ENCODE measurements at regions not wholly inside any gene's neighbourhood (a gene's known extent, or its start where the extent isn't known, plus 50 kb on each side); places are given as distances from the start of the nearest gene placed in this dataset.

- DNase-seq (no peak), ATAC-seq (ENCODE audit: low read depth in 2 of 2) (no peak)
- Mint-ChIP-seq H3K4me1 (no peaks in the 10 kb centered on the region), H3K27ac (no peak overlapping the region), H3K27me3 (peaks cover 19 to 21% (median 21%) of the 10 kb centered on the region in 3 donors), H3K4me3 (no peak overlapping the region), H3K36me3 (no peaks in the 10 kb centered on the region), H3K9me3 (peaks cover 0 to 3% (median 0%) of the 10 kb centered on the region in 7 donors)
These were observed 103.6 kb upstream of the SERPINE2 start for GRCh38 chr2:224142397-224143312.

GRCh38 chr2:224141304-224141703, 102.2 kb upstream of the SERPINE2 start:
- no peak for ATAC-seq (ENCODE audit: low read depth in 2 of 2)
- no peak for DNase-seq

GRCh38 chr2:224137208-224137607, 98.1 kb upstream of the SERPINE2 start:
- Mint-ChIP-seq H3K27me3 (peaks cover 25 to 42% (median 26%) of the 10 kb centered on the region in 3 donors), H3K4me1 (no peaks in the 10 kb centered on the region), H3K27ac (no peak overlapping the region), H3K36me3 (no peaks in the 10 kb centered on the region), H3K9me3 (peaks cover 0 to 3% (median 0%) of the 10 kb centered on the region in 7 donors), H3K4me3 (no peak overlapping the region)
- no peak for ATAC-seq (ENCODE audit: low read depth in 2 of 2)
- no peak for DNase-seq

More at GRCh38 chr2:224141304-224141703, 102.2 kb upstream of the SERPINE2 start:
- no peak overlapping the region for H3K4me3 Mint-ChIP-seq
- H3K4me1 Mint-ChIP-seq = no peaks in the 10 kb centered on the region
- no peaks in the 10 kb centered on the region for H3K36me3 Mint-ChIP-seq
- H3K27ac Mint-ChIP-seq = no peak overlapping the region
- peaks cover 0 to 3% (median 0%) of the 10 kb centered on the region in 7 donors for H3K9me3 Mint-ChIP-seq
- H3K27me3 Mint-ChIP-seq = peaks cover 13 to 21% (median 18%) of the 10 kb centered on the region in 3 donors

GRCh38 chr2:224136396-224136795, 97.3 kb upstream of the SERPINE2 start:
- H3K36me3 Mint-ChIP-seq = no peaks in the 10 kb centered on the region
- H3K27ac Mint-ChIP-seq = no peak overlapping the region
- H3K4me1 Mint-ChIP-seq = no peaks in the 10 kb centered on the region
- ATAC-seq (ENCODE audit: low read depth in 2 of 2) = no peak
- H3K27me3 Mint-ChIP-seq = peaks cover 27 to 42% (median 32%) of the 10 kb centered on the region in 3 donors
- DNase-seq = no peak
- peaks cover 0 to 3% (median 0%) of the 10 kb centered on the region in 7 donors for H3K9me3 Mint-ChIP-seq
- no peak overlapping the region for H3K4me3 Mint-ChIP-seq

GRCh38 chr2:224135881-224136280, 96.8 kb upstream of the SERPINE2 start:
- no peak for ATAC-seq (ENCODE audit: low read depth in 2 of 2)
- peaks cover 27 to 42% (median 34%) of the 10 kb centered on the region in 3 donors for H3K27me3 Mint-ChIP-seq
- no peaks in the 10 kb centered on the region for H3K4me1 Mint-ChIP-seq
- H3K9me3 Mint-ChIP-seq = peaks cover 0 to 3% (median 0%) of the 10 kb centered on the region in 7 donors
- no peak overlapping the region for H3K4me3 Mint-ChIP-seq
- H3K27ac Mint-ChIP-seq = peak overlapping the region in 1 of 6 donors; percentile 81
- H3K36me3 Mint-ChIP-seq = no peaks in the 10 kb centered on the region
- no peak for DNase-seq

- no peak for DNase-seq
- H3K4me3 Mint-ChIP-seq = no peak overlapping the region
- ATAC-seq (ENCODE audit: low read depth in 2 of 2) = no peak
- H3K36me3 Mint-ChIP-seq = no peaks in the 10 kb centered on the region
- H3K27me3 Mint-ChIP-seq = peaks cover 26 to 37% (median 34%) of the 10 kb centered on the region in 3 donors
- H3K9me3 Mint-ChIP-seq = peaks cover 0 to 3% (median 0%) of the 10 kb centered on the region in 7 donors
- no peaks in the 10 kb centered on the region for H3K4me1 Mint-ChIP-seq
- H3K27ac Mint-ChIP-seq = no peak overlapping the region
These were observed 95.1 kb upstream of the SERPINE2 start for GRCh38 chr2:224134003-224134734.

- Mint-ChIP-seq H3K27me3 (peaks cover 30 to 32% (median 31%) of the 10 kb centered on the region in 3 donors), H3K4me3 (no peak overlapping the region), H3K4me1 (no peaks in the 10 kb centered on the region), H3K36me3 (no peaks in the 10 kb centered on the region), H3K27ac (no peak overlapping the region), H3K9me3 (peaks cover 0 to 2% (median 0%) of the 10 kb centered on the region in 7 donors)
- ATAC-seq (ENCODE audit: low read depth in 2 of 2) (no peak), DNase-seq (no peak)
These were observed 94.3 kb upstream of the SERPINE2 start for GRCh38 chr2:224133387-224133786.

- peaks cover 0 to 7% (median 0%) of the 10 kb centered on the region in 7 donors for H3K9me3 Mint-ChIP-seq
- no peak overlapping the region for H3K4me3 Mint-ChIP-seq
- H3K4me1 Mint-ChIP-seq = no peaks in the 10 kb centered on the region
- DNase-seq = no peak
- H3K27me3 Mint-ChIP-seq = peaks cover 15 to 38% (median 31%) of the 10 kb centered on the region in 3 donors
- ATAC-seq (ENCODE audit: low read depth in 2 of 2) = no peak
- peaks cover 0 to 4% of the 10 kb centered on the region in 2 donors for H3K36me3 Mint-ChIP-seq
- no peak overlapping the region for H3K27ac Mint-ChIP-seq
These were observed 88.9 kb upstream of the SERPINE2 start for GRCh38 chr2:224127871-224128501.

GRCh38 chr2:224126440-224126839, 87.4 kb upstream of the SERPINE2 start:
- Mint-ChIP-seq H3K27ac (no peak overlapping the region), H3K27me3 (peaks cover 8 to 28% (median 17%) of the 10 kb centered on the region in 3 donors), H3K4me3 (no peak overlapping the region), H3K36me3 (peaks cover 0 to 4% of the 10 kb centered on the region in 2 donors), H3K9me3 (peaks cover 0 to 7% (median 3%) of the 10 kb centered on the region in 7 donors), H3K4me1 (no peaks in the 10 kb centered on the region)
- DNase-seq (no peak), ATAC-seq (ENCODE audit: low read depth in 2 of 2) (no peak)

GRCh38 chr2:224126003-224126402, 86.9 kb upstream of the SERPINE2 start:
- Mint-ChIP-seq H3K9me3 (peaks cover 0 to 7% (median 5%) of the 10 kb centered on the region in 7 donors), H3K36me3 (peaks cover 0 to 4% of the 10 kb centered on the region in 2 donors), H3K27ac (no peak overlapping the region), H3K4me1 (no peaks in the 10 kb centered on the region), H3K4me3 (no peak overlapping the region), H3K27me3 (peaks cover 8 to 26% (median 17%) of the 10 kb centered on the region in 3 donors)
- DNase-seq (no peak), ATAC-seq (ENCODE audit: low read depth in 2 of 2) (no peak)

GRCh38 chr2:224122542-224122941, 83.5 kb upstream of the SERPINE2 start:
- no peaks in the 10 kb centered on the region for H3K4me1 Mint-ChIP-seq
- ATAC-seq (ENCODE audit: low read depth in 2 of 2) (no peak), DNase-seq (no peak)
- H3K4me3 Mint-ChIP-seq = no peak overlapping the region
- peaks cover 0 to 4% of the 10 kb centered on the region in 2 donors for H3K36me3 Mint-ChIP-seq
- peaks cover 7 to 28% (median 14%) of the 10 kb centered on the region in 7 donors for H3K9me3 Mint-ChIP-seq
- peaks cover 8 to 26% (median 13%) of the 10 kb centered on the region in 3 donors for H3K27me3 Mint-ChIP-seq
- H3K27ac Mint-ChIP-seq = no peak overlapping the region

GRCh38 chr2:224121406-224122067, 82.5 kb upstream of the SERPINE2 start:
- peaks cover 7 to 37% (median 15%) of the 10 kb centered on the region in 7 donors for H3K9me3 Mint-ChIP-seq
- ATAC-seq (ENCODE audit: low read depth in 2 of 2) = no peak
- no peak for DNase-seq
- H3K4me3 Mint-ChIP-seq = no peak overlapping the region
- H3K27ac Mint-ChIP-seq = no peak overlapping the region
- peaks cover 0 to 4% of the 10 kb centered on the region in 2 donors for H3K36me3 Mint-ChIP-seq
- H3K4me1 Mint-ChIP-seq = no peaks in the 10 kb centered on the region
- peaks cover 8 to 33% (median 23%) of the 10 kb centered on the region in 3 donors for H3K27me3 Mint-ChIP-seq

Measured in naive B cell (primary cell).